HG02870 (cell line): ENCODE measurements at regions not wholly inside any gene's neighbourhood (a gene's known extent, or its start where the extent isn't known, plus 50 kb on each side); places are given as distances from the start of the nearest gene placed in this dataset.
A peak's percentile ranks its signal among the peaks of the same experiment; 100 is the strongest.

ENCODE experiments used
- ATAC-seq: cut with Tn5 transposase; IDR thresholded peaks from one replicate; pipeline ENCODE4 v1.9.1; 2021; ENCODE audit warnings: mild to moderate bottlenecking, moderate library complexity; ENCODE audit not compliant: unreplicated experiment

GRCh38 chr2:138175066-138175465, 210.8 kb downstream of the HNMT start:
- no peak for ATAC-seq

- no peak for ATAC-seq
Observed at GRCh38 chr2:138176862-138177439, 212.7 kb downstream of the HNMT start.

GRCh38 chr2:138177693-138178092, 213.4 kb downstream of the HNMT start:
- ATAC-seq: no peak

- no peak for ATAC-seq
Observed at GRCh38 chr2:138180692-138181386, 216.6 kb downstream of the HNMT start.

- ATAC-seq: no peak
Observed at GRCh38 chr2:138182250-138182936, 218.1 kb downstream of the HNMT start.

GRCh38 chr2:138182937-138183312, 218.7 kb downstream of the HNMT start:
- ATAC-seq: no peak

- ATAC-seq: no peak
Observed at GRCh38 chr2:138183705-138184104, 219.4 kb downstream of the HNMT start.

GRCh38 chr2:138184428-138184827, 220.2 kb downstream of the HNMT start:
- no peak for ATAC-seq

GRCh38 chr2:138185827-138186226, 221.6 kb downstream of the HNMT start:
- no peak for ATAC-seq

- no peak for ATAC-seq
Observed at GRCh38 chr2:138187221-138187620, 222.9 kb downstream of the HNMT start.

- ATAC-seq: no peak
Observed at GRCh38 chr2:138190999-138191398, 226.7 kb downstream of the HNMT start.

GRCh38 chr2:138193416-138194213, 229.3 kb downstream of the HNMT start:
- no peak for ATAC-seq

GRCh38 chr2:138201286-138201685, 237.0 kb downstream of the HNMT start:
- no peak for ATAC-seq

GRCh38 chr2:138202762-138203161, 238.5 kb downstream of the HNMT start:
- no peak for ATAC-seq

- no peak for ATAC-seq
Observed at GRCh38 chr2:138205281-138205680, 241.0 kb downstream of the HNMT start.

- ATAC-seq: no peak
Observed at GRCh38 chr2:138207074-138207930, 243.0 kb downstream of the HNMT start.

GRCh38 chr2:138209009-138209408, 244.7 kb downstream of the HNMT start:
- ATAC-seq: no peak

GRCh38 chr2:138210487-138210886, 246.2 kb downstream of the HNMT start:
- ATAC-seq: no peak

GRCh38 chr2:138212434-138212833, 248.2 kb downstream of the HNMT start:
- ATAC-seq: no peak

- ATAC-seq: peak; percentile 68
Observed at GRCh38 chr2:138213084-138213483, 248.8 kb downstream of the HNMT start.

- no peak for ATAC-seq
Observed at GRCh38 chr2:138213624-138214023, 249.4 kb downstream of the HNMT start.
